IPS-18a (cell line): ENCODE measurements at regions not wholly inside any gene's neighbourhood (a gene's known extent, or its start where the extent isn't known, plus 50 kb on each side); places are given as distances from the start of the nearest gene placed in this dataset.

Experiments used
- H3K27ac ChIP-seq: one replicate; pipeline ENCODE4 v1.5.1; 2013; ENCODE audit warnings: low read length
- H3K27me3 ChIP-seq: one replicate; pipeline ENCODE4 v1.6.1; 2013; ENCODE audit warnings: mild to moderate bottlenecking, low read length; ENCODE audit not compliant: control insufficient read depth, insufficient read depth
- H3K36me3 ChIP-seq: one replicate; pipeline ENCODE4 v1.6.1; 2013; ENCODE audit warnings: low read depth, low read length; ENCODE audit not compliant: control insufficient read depth
- H3K4me1 ChIP-seq: one replicate; pipeline ENCODE4 v1.6.1; 2013; ENCODE audit warnings: low read depth, low read length; ENCODE audit not compliant: control insufficient read depth
- H3K4me3 ChIP-seq: one replicate; pipeline ENCODE4 v1.5.1; 2013; ENCODE audit warnings: low read length
- H3K9ac ChIP-seq: one replicate; pipeline ENCODE4 v1.6.1; 2013; ENCODE audit warnings: mild to moderate bottlenecking, low read length, moderate library complexity
- H3K9me3 ChIP-seq: one replicate; pipeline ENCODE4 v1.6.1; 2013; ENCODE audit warnings: low read depth, low read length; ENCODE audit not compliant: control insufficient read depth

- H3K27me3 ChIP-seq = no peaks in the 10 kb centered on the region
- H3K9me3 ChIP-seq = no peaks in the 10 kb centered on the region
- no peaks in the 10 kb centered on the region for H3K36me3 ChIP-seq
- H3K4me1 ChIP-seq = peaks cover 2% of the 10 kb centered on the region
- H3K27ac ChIP-seq = no peak overlapping the region
- H3K4me3 ChIP-seq = no peak overlapping the region
- H3K9ac ChIP-seq = no peak overlapping the region
Measured at GRCh38 chr7:114109304-114109703, 190.5 kb upstream of the PPP1R3A start.

GRCh38 chr7:114108510-114108909, 189.7 kb upstream of the PPP1R3A start:
- Histone ChIP-seq H3K36me3 (no peaks in the 10 kb centered on the region), H3K27ac (no peak overlapping the region), H3K9ac (no peak overlapping the region), H3K9me3 (no peaks in the 10 kb centered on the region), H3K4me1 (peaks cover 5% of the 10 kb centered on the region), H3K27me3 (no peaks in the 10 kb centered on the region), H3K4me3 (no peak overlapping the region)

DNA sequence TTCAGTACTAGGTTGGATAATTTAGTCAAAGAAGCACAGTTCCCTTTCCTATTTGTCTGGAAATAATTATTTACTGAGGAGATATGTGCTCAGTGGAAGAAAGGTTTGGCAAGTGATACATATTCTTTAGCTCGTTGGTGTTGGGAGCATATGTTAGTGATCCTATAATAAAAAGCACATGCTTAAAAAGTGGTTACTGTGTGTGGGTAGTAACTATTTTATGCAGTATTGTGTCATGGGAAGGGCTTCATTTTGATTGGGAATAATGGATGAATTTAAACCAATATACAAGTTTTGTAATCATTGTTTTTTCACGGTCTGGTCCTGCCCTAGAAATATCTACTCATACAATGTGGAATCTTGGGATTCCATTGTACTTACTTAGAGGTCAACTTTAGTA, 188.7 kb upstream of the PPP1R3A start:
- Histone ChIP-seq H3K9ac (no peak overlapping the region), H3K27ac (no peak overlapping the region), H3K36me3 (no peaks in the 10 kb centered on the region), H3K4me1 (peaks cover 5% of the 10 kb centered on the region), H3K27me3 (no peaks in the 10 kb centered on the region), H3K4me3 (no peak overlapping the region), H3K9me3 (no peaks in the 10 kb centered on the region)

- Histone ChIP-seq H3K36me3 (no peaks in the 10 kb centered on the region), H3K9me3 (no peaks in the 10 kb centered on the region), H3K27ac (no peak overlapping the region), H3K4me1 (peaks cover 5% of the 10 kb centered on the region), H3K9ac (no peak overlapping the region), H3K4me3 (no peak overlapping the region), H3K27me3 (no peaks in the 10 kb centered on the region)
Measured at GRCh38 chr7:114104035-114104434, 185.2 kb upstream of the PPP1R3A start.

DNA sequence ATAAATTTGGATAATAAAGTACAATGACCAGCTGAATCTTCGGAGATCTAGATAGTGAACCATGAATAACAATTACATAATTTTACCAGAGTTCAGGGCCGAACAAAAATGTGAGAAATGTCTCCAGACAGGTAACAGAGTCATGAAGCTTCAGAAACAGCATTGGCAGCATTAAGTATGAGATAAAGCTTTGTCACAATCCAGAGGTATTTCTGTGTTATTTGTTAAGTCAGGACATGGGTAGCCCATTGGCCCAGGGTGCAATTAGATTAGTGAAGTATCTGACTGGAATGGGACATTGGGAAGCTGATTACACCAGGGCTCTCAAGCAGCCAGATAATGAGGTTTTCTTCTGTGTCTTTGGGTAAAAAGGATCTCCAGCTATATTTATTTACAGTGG, 184.2 kb upstream of the PPP1R3A start:
- Histone ChIP-seq H3K27me3 (no peaks in the 10 kb centered on the region), H3K4me1 (peaks cover 5% of the 10 kb centered on the region), H3K9me3 (no peaks in the 10 kb centered on the region), H3K36me3 (no peaks in the 10 kb centered on the region), H3K4me3 (no peak overlapping the region), H3K9ac (no peak overlapping the region), H3K27ac (no peak overlapping the region)

GRCh38 chr7:114102131-114102530, 183.3 kb upstream of the PPP1R3A start:
- Histone ChIP-seq H3K9me3 (no peaks in the 10 kb centered on the region), H3K27ac (no peak overlapping the region), H3K4me1 (peaks cover 5% of the 10 kb centered on the region), H3K9ac (no peak overlapping the region), H3K4me3 (no peak overlapping the region), H3K36me3 (no peaks in the 10 kb centered on the region), H3K27me3 (no peaks in the 10 kb centered on the region)

DNA sequence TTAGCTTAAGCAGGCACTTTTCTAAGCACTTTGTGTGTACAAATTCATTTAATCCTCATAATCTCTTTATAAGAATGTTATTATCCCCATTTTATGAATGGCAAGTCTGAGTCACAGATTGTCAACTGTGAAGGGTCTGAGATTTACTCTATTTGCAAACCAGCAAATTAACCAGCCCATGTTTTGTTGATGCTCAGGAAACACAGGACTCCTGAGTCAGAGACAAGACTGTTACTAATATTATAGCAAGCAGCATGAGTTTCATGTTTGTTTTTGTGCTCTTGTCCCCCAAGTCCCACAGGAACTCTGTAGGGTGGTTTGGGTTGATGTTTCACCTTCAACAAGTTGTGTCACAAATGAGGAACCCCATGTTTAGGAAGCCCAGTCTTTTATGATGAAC, 182.0 kb upstream of the PPP1R3A start:
- Histone ChIP-seq H3K4me1 (peaks cover 5% of the 10 kb centered on the region), H3K27ac (no peak overlapping the region), H3K36me3 (no peaks in the 10 kb centered on the region), H3K27me3 (no peaks in the 10 kb centered on the region), H3K9me3 (no peaks in the 10 kb centered on the region), H3K9ac (no peak overlapping the region), H3K4me3 (no peak overlapping the region)

DNA sequence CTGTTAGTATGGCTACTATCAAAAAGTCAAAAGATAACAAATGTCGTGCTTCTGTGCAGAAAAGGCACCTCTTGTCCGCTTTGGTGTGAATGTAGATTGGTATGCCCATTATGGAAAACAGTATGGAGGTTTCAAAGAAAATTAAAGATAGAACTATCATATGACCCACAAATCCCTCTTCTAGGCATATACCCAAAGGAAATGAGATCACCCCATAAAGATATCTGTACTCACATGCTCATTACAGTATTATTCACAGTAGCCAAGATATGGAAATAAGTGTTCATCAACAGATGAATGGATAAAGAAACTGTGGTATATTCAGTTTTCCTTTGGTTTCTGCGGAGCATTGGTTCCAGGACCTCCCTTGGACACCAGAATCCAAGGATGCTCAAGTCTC, 180.5 kb upstream of the PPP1R3A start:
- Histone ChIP-seq H3K27ac (no peak overlapping the region), H3K36me3 (no peaks in the 10 kb centered on the region), H3K27me3 (no peaks in the 10 kb centered on the region), H3K9ac (no peak overlapping the region), H3K4me3 (no peak overlapping the region), H3K4me1 (peaks cover 3% of the 10 kb centered on the region), H3K9me3 (no peaks in the 10 kb centered on the region)

GRCh38 chr7:114095885-114096284, 177.1 kb upstream of the PPP1R3A start:
- H3K9ac ChIP-seq = no peak overlapping the region
- H3K27me3 ChIP-seq = no peaks in the 10 kb centered on the region
- H3K4me1 ChIP-seq = no peaks in the 10 kb centered on the region
- no peaks in the 10 kb centered on the region for H3K36me3 ChIP-seq
- H3K27ac ChIP-seq = no peak overlapping the region
- H3K9me3 ChIP-seq = no peaks in the 10 kb centered on the region
- H3K4me3 ChIP-seq = no peak overlapping the region

DNA sequence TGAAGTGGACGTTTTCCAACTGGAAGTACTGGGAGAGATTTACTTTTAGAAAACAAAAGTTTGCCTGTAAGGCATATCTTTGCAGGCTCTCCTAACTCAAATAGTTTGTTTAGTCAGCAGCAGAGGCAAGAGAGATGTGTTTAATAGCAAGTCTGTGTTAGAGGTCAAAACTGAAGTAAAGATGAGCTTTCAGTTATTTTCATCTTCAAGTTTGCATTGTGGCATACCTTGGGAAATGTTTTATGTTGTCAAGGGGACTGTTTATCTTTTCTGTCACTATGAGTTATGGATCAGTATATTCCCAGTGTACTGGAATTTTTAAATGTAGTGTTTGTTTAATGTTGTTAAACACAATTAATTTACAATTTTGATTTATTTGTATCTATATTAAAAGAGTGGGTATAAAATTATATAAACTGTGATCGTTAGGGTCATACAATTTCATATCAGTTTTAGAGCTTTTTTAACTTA, 169.7 kb upstream of the PPP1R3A start:
- Histone ChIP-seq H3K4me1 (peaks cover 14% of the 10 kb centered on the region), H3K9ac (no peak overlapping the region), H3K27ac (no peak overlapping the region), H3K4me3 (peak overlapping the region; percentile 49), H3K36me3 (no peaks in the 10 kb centered on the region), H3K9me3 (no peaks in the 10 kb centered on the region), H3K27me3 (peaks cover 69% of the 10 kb centered on the region)

DNA sequence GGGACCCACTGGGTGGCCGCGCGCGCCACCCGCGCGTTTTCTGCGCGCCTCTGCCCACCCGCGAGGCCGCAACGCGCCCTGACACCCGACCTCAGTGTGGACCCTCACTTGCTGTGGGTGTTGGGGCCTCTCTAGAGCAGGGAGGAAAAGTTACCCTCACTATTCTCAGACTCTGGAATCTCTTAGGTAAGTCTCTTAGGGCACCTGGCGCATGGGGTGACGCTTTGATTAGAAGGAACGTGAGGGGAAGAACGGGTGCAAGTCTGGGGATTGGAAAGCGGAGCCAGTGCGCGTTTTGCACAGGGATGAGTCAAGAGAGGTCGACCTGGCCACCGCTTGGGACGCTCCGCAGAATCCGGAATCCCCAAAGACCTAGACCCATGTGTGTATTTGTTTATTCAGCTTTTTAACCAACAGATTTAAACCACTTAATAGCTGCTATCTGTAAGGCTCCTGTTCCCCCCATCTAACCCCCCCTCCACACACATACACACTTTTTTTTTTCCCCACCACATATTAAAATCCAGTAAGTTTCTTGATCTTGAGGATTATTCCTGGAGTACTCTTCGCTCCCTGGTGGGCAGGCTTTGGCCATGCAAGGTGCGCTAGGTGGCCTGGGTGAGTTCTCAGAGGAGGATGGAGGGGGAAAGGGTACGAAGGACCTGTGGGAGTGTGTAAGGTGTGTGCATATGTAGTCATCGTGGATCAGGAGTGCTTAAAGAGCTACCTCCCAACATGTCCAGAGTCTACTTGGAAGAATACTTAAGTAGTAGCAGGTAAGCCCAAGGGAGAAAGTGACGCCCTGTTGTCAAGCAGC, 169.1 kb upstream of the PPP1R3A start:
- Histone ChIP-seq H3K9ac (no peak overlapping the region), H3K27me3 (peaks cover 75% of the 10 kb centered on the region), H3K27ac (no peak overlapping the region), H3K36me3 (no peaks in the 10 kb centered on the region), H3K4me3 (peak overlapping the region; percentile 49), H3K9me3 (no peaks in the 10 kb centered on the region), H3K4me1 (peaks cover 16% of the 10 kb centered on the region)
